Vagina (tissue), 2 donors: ENCODE measurements at regions not wholly inside any gene's neighbourhood (a gene's known extent, or its start where the extent isn't known, plus 50 kb on each side); places are given as distances from the start of the nearest gene placed in this dataset.
"Not testable (repeated sequence)": the region's sequence is repeated elsewhere in the genome, so short reads cannot be mapped to it uniquely, and the experiment has no call there.

Experiments
- DNase-seq, 2 donors: peaks; one replicate each; pipeline ENCODE4 v3.0.0-alpha.2; 2017; ENCODE audit errors: extremely low spot score in 2 of 2
- H3K27ac ChIP-seq: fragments of 200-600 bp; sonication (generic); one replicate; pipeline ENCODE4 v1.5.1; 2019
- H3K27me3 ChIP-seq: fragments of 200-600 bp; sonication (generic); one replicate; pipeline ENCODE4 v1.5.1; 2019
- H3K36me3 ChIP-seq, 2 donors: fragments of 200-600 bp; sonication (generic); one replicate each; pipeline ENCODE4 v1.5.1; 2017 to 2019
- H3K4me1 ChIP-seq: fragments of 200-600 bp; sonication (generic); one replicate; pipeline ENCODE4 v1.5.1; 2019
- H3K4me3 ChIP-seq, 2 donors: fragments of 200-600 bp; sonication (generic); 1 replicate in 1 of 2; 2 replicates in 1 of 2; pipeline ENCODE4 v1.5.1; 2016 to 2019
- H3K9me3 ChIP-seq: fragments of 200-600 bp; sonication (generic); one replicate; pipeline ENCODE4 v1.5.1; 2019
- CTCF ChIP-seq, 3 experiments: fragments of 450-650 bp in 2 of 3; fragments of 200-600 bp in 1 of 3; sonication (generic) in 1 of 3; IDR thresholded peaks; one replicate each; pipeline ENCODE4 v1.5.1; 2017 to 2019; ENCODE audit warnings: antibody characterized with exemption in 3 of 3, mild to moderate bottlenecking in 2 of 3, moderate library complexity in 2 of 3
- POLR2A ChIP-seq, 2 donors: fragments of 450-650 bp; IDR thresholded peaks; one replicate each; pipeline ENCODE4 v1.6.1; 2017; ENCODE audit warnings: antibody characterized with exemption in 2 of 2, mild to moderate bottlenecking in 2 of 2, moderate library complexity in 2 of 2
- POLR2AphosphoS5 ChIP-seq, 2 donors: sonication (generic); formaldehyde crosslinking; IDR thresholded peaks; one replicate each; pipeline ENCODE4 v1.9.0; 2017; ENCODE audit warnings: antibody characterized with exemption in 2 of 2, mild to moderate bottlenecking in 2 of 2, low read depth in 1 of 2; ENCODE audit not compliant: insufficient read depth in 1 of 2
- intact Hi-C: fragments of 100-400 bp; cut with DNase I; formaldehyde crosslinking; loops from one replicate; pipeline ENCODE4 v1.15.1; 2023

GRCh38 chr6:85764844-85765243, 122.2 kb upstream of the SYNCRIP start:
- Histone ChIP-seq H3K9me3 (no peaks in the 10 kb centered on the region), H3K4me3 (no peak overlapping the region), H3K36me3 (no peaks in the 10 kb centered on the region), H3K27ac (no peak overlapping the region), H3K27me3 (no peaks in the 10 kb centered on the region), H3K4me1 (no peaks in the 10 kb centered on the region)
- intact Hi-C loops: no loop called here
- TF ChIP-seq CTCF (IDR thresholded peaks at IDR 0.05) (no peak), POLR2A (IDR thresholded peaks at IDR 0.05) (no peak), POLR2AphosphoS5 (IDR thresholded peaks at IDR 0.05; ENCODE audit: insufficient read depth in 1 of 2, low read depth in 1 of 2) (no peak)
- DNase-seq: no peak

GRCh38 chr6:85756982-85757381, 114.3 kb upstream of the SYNCRIP start:
- H3K4me1 ChIP-seq: no peaks in the 10 kb centered on the region
- no peak for DNase-seq
- H3K36me3 ChIP-seq: no peaks in the 10 kb centered on the region
- H3K9me3 ChIP-seq: no peaks in the 10 kb centered on the region
- H3K4me3 ChIP-seq: no peak overlapping the region
- no peak overlapping the region for H3K27ac ChIP-seq
- H3K27me3 ChIP-seq: no peaks in the 10 kb centered on the region
- intact Hi-C loops: no loop called here
- TF ChIP-seq CTCF (IDR thresholded peaks at IDR 0.05) (no peak), POLR2AphosphoS5 (IDR thresholded peaks at IDR 0.05; ENCODE audit: insufficient read depth in 1 of 2, low read depth in 1 of 2) (no peak), POLR2A (IDR thresholded peaks at IDR 0.05) (no peak)

GRCh38 chr6:85754894-85755293, 112.2 kb upstream of the SYNCRIP start:
- TF ChIP-seq POLR2A (IDR thresholded peaks at IDR 0.05): no peak
- TF ChIP-seq POLR2AphosphoS5 (IDR thresholded peaks at IDR 0.05; ENCODE audit: insufficient read depth in 1 of 2, low read depth in 1 of 2): no peak
- TF ChIP-seq CTCF (IDR thresholded peaks at IDR 0.05): no peak
- Histone ChIP-seq H3K4me1 (no peaks in the 10 kb centered on the region), H3K36me3 (no peaks in the 10 kb centered on the region), H3K27me3 (no peaks in the 10 kb centered on the region), H3K9me3 (no peaks in the 10 kb centered on the region), H3K4me3 (no peak overlapping the region), H3K27ac (no peak overlapping the region)
- DNase-seq: no peak
- intact Hi-C loops: no loop called here

- no peak overlapping the region for H3K4me3 ChIP-seq
- H3K36me3 ChIP-seq: no peaks in the 10 kb centered on the region
- no peak overlapping the region for H3K27ac ChIP-seq
- TF ChIP-seq POLR2A (IDR thresholded peaks at IDR 0.05): no peak
- TF ChIP-seq POLR2AphosphoS5 (IDR thresholded peaks at IDR 0.05; ENCODE audit: insufficient read depth in 1 of 2, low read depth in 1 of 2): no peak
- TF ChIP-seq CTCF (IDR thresholded peaks at IDR 0.05): no peak
- H3K27me3 ChIP-seq: no peaks in the 10 kb centered on the region
- no peak for DNase-seq
- intact Hi-C loops: no loop called here
- no peaks in the 10 kb centered on the region for H3K9me3 ChIP-seq
- H3K4me1 ChIP-seq: no peaks in the 10 kb centered on the region
Observed at GRCh38 chr6:85752602-85753001, 109.9 kb upstream of the SYNCRIP start.

GRCh38 chr6:85751374-85752055, 108.8 kb upstream of the SYNCRIP start:
- no peaks in the 10 kb centered on the region for H3K9me3 ChIP-seq
- no peaks in the 10 kb centered on the region for H3K4me1 ChIP-seq
- TF ChIP-seq POLR2A (IDR thresholded peaks at IDR 0.05) (no peak), CTCF (IDR thresholded peaks at IDR 0.05) (no peak), POLR2AphosphoS5 (IDR thresholded peaks at IDR 0.05; ENCODE audit: insufficient read depth in 1 of 2, low read depth in 1 of 2) (no peak)
- no peaks in the 10 kb centered on the region for H3K27me3 ChIP-seq
- H3K4me3 ChIP-seq: no peak overlapping the region
- no peak for DNase-seq
- no peaks in the 10 kb centered on the region for H3K36me3 ChIP-seq
- H3K27ac ChIP-seq: no peak overlapping the region
- intact Hi-C loops: no loop called here

GRCh38 chr6:85750146-85750545, 107.5 kb upstream of the SYNCRIP start:
- intact Hi-C loops, H3K4me3 ChIP-seq, H3K4me1 ChIP-seq, H3K27me3 ChIP-seq, H3K36me3 ChIP-seq, DNase-seq, H3K27ac ChIP-seq, H3K9me3 ChIP-seq: not testable (repeated sequence)
